HepG2 (cell line): ENCODE measurements at regions not wholly inside any gene's neighbourhood (a gene's known extent, or its start where the extent isn't known, plus 50 kb on each side); places are given as distances from the start of the nearest gene placed in this dataset.

Experiments used
- ATAC-seq: fragments of 200-7000 bp; cut with Tn5 transposase; 3 replicates; pipeline ENCODE4 v1.9.1; 2020; ENCODE audit warnings: mild to moderate bottlenecking, moderate library complexity
- BruUV-seq: library from RNA; stranded (reverse); fragments of 400-500 nt; replicated peaks from 2 replicates; lab custom pipeline; 2021; lab: Mats Ljungman, UMichigan
- CTCF ChIA-PET: fragments of 300-600 bp; formaldehyde crosslinking; extraction: SDS; loops from one replicate; lab custom pipeline; 2021; ENCODE audit warnings: low total read pairs, inconsistent platforms, low intra/inter-chr PET ratio; lab: Yijun Ruan, JAX
- POLR2A ChIA-PET: fragments of 350-600 bp; sonication (Branson Sonifier 250); formaldehyde crosslinking; loops from one replicate; lab custom pipeline; 2020; ENCODE audit warnings: antibody characterized with exemption, inconsistent platforms; lab: Yijun Ruan, JAX
- DNase-seq: peaks from one replicate; pipeline ENCODE4 v3.0.0-alpha.2; 2015; ENCODE audit warnings: low spot score
- FAIRE-seq: peaks from 3 replicates; lab custom pipeline; 2011; peaks lifted over from hg19 to GRCh38; lab: Jason Lieb, UNC
- H2AFZ ChIP-seq: one replicate; pipeline ENCODE4 v1.6.1; 2011; ENCODE audit warnings: low read length, inconsistent platforms
- H3K27ac ChIP-seq: fragments of 300-600 bp; 3 replicates; pipeline ENCODE4 v1.8.0; 2011; ENCODE audit warnings: mixed run types, mild to moderate bottlenecking, mixed read lengths, low read length, inconsistent platforms; ENCODE audit not compliant: insufficient read depth; ENCODE audit errors: extremely low read length
- H3K27me3 ChIP-seq, 2 experiments: fragments of 200-600 bp in 1 of 2; 2 replicates in 1 of 2; 3 replicates in 1 of 2; pipeline versions ENCODE4 v1.6.0 to v1.8.0; 2011; ENCODE audit warnings: low read length in 2 of 2, mild to moderate bottlenecking in 2 of 2, moderate library complexity in 2 of 2, inconsistent platforms in 1 of 2; ENCODE audit not compliant: insufficient read depth in 2 of 2, control insufficient read depth in 1 of 2
- H3K36me3 ChIP-seq, 2 experiments: fragments of 200-600 bp in 1 of 2; replicated peaks in 1 of 2; 2 replicates in 1 of 2; 3 replicates in 1 of 2; pipeline versions ENCODE4 v1.5.1 to v1.8.0; 2011; ENCODE audit warnings: low read length in 2 of 2, inconsistent platforms in 1 of 2; ENCODE audit not compliant: insufficient read depth in 2 of 2, control insufficient read depth in 1 of 2
- H3K4me1 ChIP-seq: 2 replicates; pipeline ENCODE4 v1.5.1; 2012; ENCODE audit warnings: low read length, inconsistent platforms; ENCODE audit not compliant: insufficient read depth
- H3K4me2 ChIP-seq: 2 replicates; pipeline ENCODE4 v1.6.0; 2011; ENCODE audit warnings: low read depth, low read length, inconsistent platforms
- H3K4me3 ChIP-seq, 3 experiments: fragments of 200-600 bp in 1 of 3; sonication (generic), shearing (Covaris generic) in 1 of 3; replicated peaks in 1 of 3; 2 replicates each; pipeline ENCODE4 v1.5.1; 2011 to 2016; ENCODE audit warnings: low read length in 3 of 3, inconsistent platforms in 2 of 3, low read depth in 2 of 3, mild to moderate bottlenecking in 2 of 3, control low read depth in 1 of 3, mixed read lengths in 1 of 3; ENCODE audit not compliant: insufficient read depth in 1 of 3
- H3K79me2 ChIP-seq: one replicate; pipeline ENCODE4 v1.6.1; 2011; ENCODE audit warnings: low read length, inconsistent platforms; ENCODE audit not compliant: insufficient read depth
- H3K9ac ChIP-seq: 2 replicates; pipeline ENCODE4 v1.6.0; 2011; ENCODE audit warnings: mild to moderate bottlenecking, low read depth, low read length, inconsistent platforms; ENCODE audit not compliant: insufficient read depth
- H3K9me3 ChIP-seq: 2 replicates; pipeline ENCODE4 v1.5.1; 2012; ENCODE audit warnings: mild to moderate bottlenecking, low read length
- H4K20me1 ChIP-seq: 2 replicates; pipeline ENCODE4 v1.6.0; 2011; ENCODE audit warnings: inconsistent platforms, mild to moderate bottlenecking, low read length, moderate library complexity; ENCODE audit not compliant: insufficient read depth
- EHMT2 ChIP-seq: fragments of 200-600 bp; sonication (generic); IDR thresholded peaks from 2 replicates; pipeline ENCODE4 v1.7.0; 2017; ENCODE audit warnings: antibody characterized with exemption, low read depth, low read length, borderline replicate concordance
- MIER2 ChIP-seq: IDR thresholded peaks from 2 replicates; pipeline ENCODE4 v1.6.1; 2016; ENCODE audit warnings: missing biosample characterization, missing genetic modification reagents
- MNT ChIP-seq: fragments of 450-650 bp; IDR thresholded peaks from 2 replicates; pipeline ENCODE4 v1.6.1; 2016
- MTF1 ChIP-seq: sonication (generic); formaldehyde crosslinking; IDR thresholded peaks from 2 replicates; pipeline ENCODE4 v1.5.0; 2020; ENCODE audit warnings: missing genetic modification reagents
- REST ChIP-seq, 2 experiments: IDR thresholded peaks; 2 replicates each; pipeline ENCODE4 v1.6.1; 2011 to 2012; ENCODE audit warnings: low read length in 2 of 2, borderline replicate concordance in 1 of 2, low read depth in 1 of 2, mild to moderate bottlenecking in 1 of 2, moderate library complexity in 1 of 2
- SALL1 ChIP-seq: sonication (generic); formaldehyde crosslinking; IDR thresholded peaks from 2 replicates; pipeline ENCODE4 v1.8.0; 2022; ENCODE audit warnings: mild to moderate bottlenecking, missing genetic modification reagents
- SMARCC2 ChIP-seq: fragments of 450-650 bp; IDR thresholded peaks from 2 replicates; pipeline ENCODE4 v1.6.1; 2017; ENCODE audit warnings: antibody characterized with exemption, mild to moderate bottlenecking
- U2AF2 ChIP-seq: fragments of 200-400 bp; formaldehyde crosslinking; IDR thresholded peaks from 2 replicates; pipeline ENCODE4 v1.6.1; 2017; ENCODE audit warnings: low read depth, mild to moderate bottlenecking, low read length
- USF2 ChIP-seq, 2 experiments: sonication (generic) in 1 of 2; formaldehyde crosslinking in 1 of 2; IDR thresholded peaks; 2 replicates each; pipeline versions ENCODE4 v1.5.1 to v1.6.1; 2011 to 2020; ENCODE audit warnings: borderline replicate concordance in 1 of 2, low read depth in 1 of 2, low read length in 1 of 2, mild to moderate bottlenecking in 1 of 2, missing genetic modification reagents in 1 of 2, moderate library complexity in 1 of 2
- ZC3H4 ChIP-seq: sonication (generic); formaldehyde crosslinking; IDR thresholded peaks from 2 replicates; pipeline ENCODE4 v1.4.0; 2020; ENCODE audit warnings: missing genetic modification reagents, borderline replicate concordance
- ZNF558 ChIP-seq: sonication (generic); formaldehyde crosslinking; IDR thresholded peaks from 2 replicates; pipeline ENCODE4 v1.9.0; 2022; ENCODE audit warnings: mild to moderate bottlenecking, missing genetic modification reagents, borderline replicate concordance
- ZNF572 ChIP-seq: sonication (generic); formaldehyde crosslinking; IDR thresholded peaks from 2 replicates; pipeline ENCODE4 v1.5.1; 2020; ENCODE audit warnings: mild to moderate bottlenecking, missing genetic modification reagents
- WGBS: methylation state at CpG from one replicate; pipeline ENCODE4 v1.1.6; 2017; ENCODE audit warnings: low lambda C conversion rate; 5-methylcytosine and 5-hydroxymethylcytosine counted together
- in situ Hi-C: cut with HindIII; loops from 2 replicates; pipeline ENCODE4 v1.10.0; 2017; ENCODE audit warnings: low pct_unique_long_range_greater_than_20kb; ENCODE audit not compliant: extremely low pct_ligation_motif_present
- intact Hi-C: fragments of 100-400 bp; cut with micrococcal nuclease; formaldehyde crosslinking; loops from one replicate; pipeline ENCODE4 v1.10.0; 2022; ENCODE audit not compliant: unreplicated experiment

GRCh38 chr1:36603461-36603860 is 120.7 kb upstream of the CSF3R start:
- ATAC-seq (no peak), FAIRE-seq (no peak)
- in situ Hi-C loops: no loop called here
- TF ChIP-seq U2AF2 (no peak), ZNF558 (CRISPR knock-in tag) (no peak), REST (IDR thresholded peaks at IDR 0.05; ENCODE audit: borderline replicate concordance in 1 of 2, low read depth in 1 of 2, low read length in 2 of 2) (peak; percentile 13 to 88; a peak in 3 of 4 replicates), SMARCC2 (no peak), MNT (no peak), SALL1 (CRISPR knock-in tag) (no peak), MTF1 (CRISPR knock-in tag) (no peak), USF2 (IDR thresholded peaks at IDR 0.05; ENCODE audit: low read depth, low read length) (no peak), USF2 (CRISPR knock-in tag; IDR thresholded peaks at IDR 0.05; ENCODE audit: borderline replicate concordance) (no peak), ZNF572 (CRISPR knock-in tag) (no peak), MIER2 (CRISPR knock-in tag) (peak; percentile 48; the same call in 1 of the 2 replicates), ZC3H4 (no peak), EHMT2 (0 out of 2 replicates have a peak, but pooled peaks have one; percentile 51)

More at GRCh38 chr1:36603461-36603860, 120.7 kb upstream of the CSF3R start:
- intact Hi-C loops: no loop called here
- Histone ChIP-seq H3K79me2 (no peaks in the 10 kb centered on the region), H3K27ac (no peak overlapping the region), H3K9ac (no peak overlapping the region), H3K4me2 (no peak overlapping the region), H4K20me1 (no peaks in the 10 kb centered on the region; the same call in 1 of the 2 replicates), H3K4me3 (no peak overlapping the region), H2AFZ (no peak overlapping the region), H3K4me1 (no peaks in the 10 kb centered on the region), H3K36me3 (no peaks in the 10 kb centered on the region), H3K9me3 (no peaks in the 10 kb centered on the region), H3K27me3 (0 out of 5 replicates have a peak, but pooled peaks cover 0 to 3% of the 10 kb centered on the region in 2 experiments)
- CTCF ChIA-PET: no interaction called here
- WGBS: 0% methylated on average over 3 of the region's 3 CpGs
- DNase-seq: no peak
- POLR2A ChIA-PET: no interaction called here
- BruUV-seq: no TSS peak
